Activated naive CD8-positive, alpha-beta T cell (primary cell): ENCODE measurements at regions not wholly inside any gene's neighbourhood (a gene's known extent, or its start where the extent isn't known, plus 50 kb on each side); places are given as distances from the start of the nearest gene placed in this dataset.
"Not testable (repeated sequence)": the region's sequence is repeated elsewhere in the genome, so short reads cannot be mapped to it uniquely, and the experiment has no call there.

ENCODE experiments used
- H3K27ac Mint-ChIP-seq: one replicate; pipeline ENCODE4 v1.8.0; 2021; ENCODE audit warnings: mixed read lengths
- H3K27me3 Mint-ChIP-seq: one replicate; pipeline ENCODE4 v1.8.0; 2021; ENCODE audit warnings: mixed read lengths
- H3K36me3 Mint-ChIP-seq: one replicate; pipeline ENCODE4 v1.8.0; 2021; ENCODE audit warnings: mixed read lengths
- H3K4me1 Mint-ChIP-seq: one replicate; pipeline ENCODE4 v1.8.0; 2021; ENCODE audit warnings: low read depth, mixed read lengths
- H3K4me3 Mint-ChIP-seq: one replicate; pipeline ENCODE4 v1.8.0; 2021; ENCODE audit warnings: mild to moderate bottlenecking, mixed read lengths
- H3K9me3 Mint-ChIP-seq: one replicate; pipeline ENCODE4 v1.8.0; 2021; ENCODE audit warnings: low read depth, mixed read lengths

GRCh38 chr15:54790693-54791092 is 406.0 kb downstream of the RSL24D1 start:
- no peaks in the 10 kb centered on the region for H3K9me3 Mint-ChIP-seq
- H3K4me1 Mint-ChIP-seq = no peaks in the 10 kb centered on the region
- H3K27me3 Mint-ChIP-seq = peaks cover 3% of the 10 kb centered on the region
- no peak overlapping the region for H3K4me3 Mint-ChIP-seq
- no peaks in the 10 kb centered on the region for H3K36me3 Mint-ChIP-seq
- H3K27ac Mint-ChIP-seq = no peak overlapping the region

GRCh38 chr15:54789376-54789775 is 407.4 kb downstream of the RSL24D1 start:
- Mint-ChIP-seq H3K9me3 (peaks cover 3% of the 10 kb centered on the region), H3K36me3 (no peaks in the 10 kb centered on the region), H3K4me1 (no peaks in the 10 kb centered on the region), H3K27ac (no peak overlapping the region), H3K4me3 (no peak overlapping the region), H3K27me3 (peaks cover 4% of the 10 kb centered on the region)

GRCh38 chr15:54781220-54781619 is 415.5 kb downstream of the RSL24D1 start:
- not testable (repeated sequence) for H3K36me3 Mint-ChIP-seq, H3K27me3 Mint-ChIP-seq, H3K4me1 Mint-ChIP-seq, H3K4me3 Mint-ChIP-seq, H3K27ac Mint-ChIP-seq, H3K9me3 Mint-ChIP-seq

GRCh38 chr15:54779271-54779670 is 417.5 kb downstream of the RSL24D1 start:
- Mint-ChIP-seq H3K36me3 (no peaks in the 10 kb centered on the region), H3K27me3 (peaks cover 3% of the 10 kb centered on the region), H3K4me3 (no peak overlapping the region), H3K4me1 (no peaks in the 10 kb centered on the region), H3K9me3 (peaks cover 2% of the 10 kb centered on the region), H3K27ac (no peak overlapping the region)

GRCh38 chr15:54776410-54776809 is 420.3 kb downstream of the RSL24D1 start:
- no peaks in the 10 kb centered on the region for H3K36me3 Mint-ChIP-seq
- H3K9me3 Mint-ChIP-seq = no peaks in the 10 kb centered on the region

GRCh38 chr15:54772663-54773062 is 424.1 kb downstream of the RSL24D1 start:
- Mint-ChIP-seq H3K36me3 (no peaks in the 10 kb centered on the region), H3K27me3 (no peaks in the 10 kb centered on the region), H3K4me1 (no peaks in the 10 kb centered on the region), H3K4me3 (no peak overlapping the region), H3K27ac (no peak overlapping the region), H3K9me3 (peaks cover 4% of the 10 kb centered on the region)

More at GRCh38 chr15:54776410-54776809, 420.3 kb downstream of the RSL24D1 start:
- Mint-ChIP-seq H3K27ac (no peak overlapping the region), H3K4me1 (no peaks in the 10 kb centered on the region), H3K27me3 (peaks cover 3% of the 10 kb centered on the region), H3K4me3 (no peak overlapping the region)

- H3K4me3 Mint-ChIP-seq, H3K9me3 Mint-ChIP-seq, H3K27me3 Mint-ChIP-seq, H3K4me1 Mint-ChIP-seq, H3K27ac Mint-ChIP-seq, H3K36me3 Mint-ChIP-seq: not testable (repeated sequence)
Observed at GRCh38 chr15:54749461-54749860, 447.3 kb downstream of the RSL24D1 start.

GRCh38 chr15:54722342-54722986 is 474.3 kb downstream of the RSL24D1 start:
- no peak overlapping the region for H3K27ac Mint-ChIP-seq
- H3K27me3 Mint-ChIP-seq = no peaks in the 10 kb centered on the region
- no peaks in the 10 kb centered on the region for H3K36me3 Mint-ChIP-seq
- H3K4me1 Mint-ChIP-seq = no peaks in the 10 kb centered on the region
- no peak overlapping the region for H3K4me3 Mint-ChIP-seq
- H3K9me3 Mint-ChIP-seq = peaks cover 15% of the 10 kb centered on the region

GRCh38 chr15:54719325-54719724 is 477.4 kb downstream of the RSL24D1 start:
- no peaks in the 10 kb centered on the region for H3K27me3 Mint-ChIP-seq
- no peaks in the 10 kb centered on the region for H3K36me3 Mint-ChIP-seq
- H3K4me1 Mint-ChIP-seq = no peaks in the 10 kb centered on the region
- no peak overlapping the region for H3K4me3 Mint-ChIP-seq
- H3K27ac Mint-ChIP-seq = no peak overlapping the region
- H3K9me3 Mint-ChIP-seq = peaks cover 10% of the 10 kb centered on the region

- no peak overlapping the region for H3K27ac Mint-ChIP-seq
- H3K4me3 Mint-ChIP-seq = no peak overlapping the region
- H3K36me3 Mint-ChIP-seq = no peaks in the 10 kb centered on the region
- peaks cover 3% of the 10 kb centered on the region for H3K27me3 Mint-ChIP-seq
- no peaks in the 10 kb centered on the region for H3K9me3 Mint-ChIP-seq
- H3K4me1 Mint-ChIP-seq = no peaks in the 10 kb centered on the region
Observed at GRCh38 chr15:54707805-54708752, 488.7 kb downstream of the RSL24D1 start.

GRCh38 chr15:54687628-54688027 is 509.1 kb downstream of the RSL24D1 start:
- Mint-ChIP-seq H3K27me3 (peaks cover 3% of the 10 kb centered on the region), H3K4me3 (no peak overlapping the region), H3K4me1 (no peaks in the 10 kb centered on the region), H3K36me3 (no peaks in the 10 kb centered on the region), H3K9me3 (no peaks in the 10 kb centered on the region), H3K27ac (no peak overlapping the region)
